Sigmoid colon (tissue), 6 donors: ENCODE measurements at regions not wholly inside any gene's neighbourhood (a gene's known extent, or its start where the extent isn't known, plus 50 kb on each side); places are given as distances from the start of the nearest gene placed in this dataset.

Source experiments
- DNase-seq: peaks from one replicate; pipeline ENCODE4 v3.0.0-alpha.2; 2019
- H3K27ac ChIP-seq, 4 donors: fragments of 200-600 bp; sonication (generic); one replicate each; pipeline ENCODE4 v1.5.1; 2016 to 2019; ENCODE audit warnings: mild to moderate bottlenecking in 1 of 4
- H3K27me3 ChIP-seq, 3 donors: fragments of 200-600 bp; sonication (generic); one replicate each; pipeline ENCODE4 v1.5.1; 2019; ENCODE audit warnings: mild to moderate bottlenecking in 1 of 3
- H3K36me3 ChIP-seq, 4 donors: fragments of 200-600 bp; sonication (generic); one replicate each; pipeline ENCODE4 v1.5.1; 2016 to 2019
- H3K4me1 ChIP-seq, 4 donors: fragments of 200-600 bp; sonication (generic); one replicate each; pipeline ENCODE4 v1.5.1; 2017 to 2019
- H3K4me3 ChIP-seq, 4 donors: fragments of 200-600 bp; sonication (generic); one replicate each; pipeline ENCODE4 v1.5.1; 2017 to 2019; ENCODE audit warnings: mild to moderate bottlenecking in 2 of 4, moderate library complexity in 1 of 4
- H3K9me3 ChIP-seq, 4 donors: fragments of 200-600 bp in 3 of 4; sonication (generic) in 3 of 4; one replicate each; pipeline versions ENCODE4 v1.5.1 to v1.6.1; 2013 to 2019
- EP300 ChIP-seq, 4 donors: sonication (generic); formaldehyde crosslinking; IDR thresholded peaks; one replicate each; pipeline ENCODE4 v1.6.1; 2017; ENCODE audit warnings: antibody characterized with exemption in 4 of 4
- POLR2A ChIP-seq, 2 donors: fragments of 450-650 bp; IDR thresholded peaks; one replicate each; pipeline ENCODE4 v1.6.1; 2016; ENCODE audit warnings: antibody characterized with exemption in 2 of 2, mild to moderate bottlenecking in 2 of 2, moderate library complexity in 2 of 2
- POLR2AphosphoS5 ChIP-seq, 4 donors: sonication (generic); formaldehyde crosslinking; IDR thresholded peaks; one replicate each; pipeline ENCODE4 v1.6.1; 2017; ENCODE audit warnings: antibody characterized with exemption in 4 of 4
- WGBS, 2 donors: extraction: QIAGEN DNeasy Blood & Tissue Kit; methylation state at CpG; one replicate each; pipeline ENCODE4 v1.1.7; 2013; 5-methylcytosine and 5-hydroxymethylcytosine counted together
- intact Hi-C: fragments of 100-400 bp; cut with DNase I; formaldehyde crosslinking; loops from one replicate; pipeline ENCODE4 v1.15.1; 2023
- TF ChIP-seq, protein P1 (sequence below), 4 experiments: fragments of 450-650 bp in 3 of 4; fragments of 200-600 bp in 1 of 4; IDR thresholded peaks; one replicate each; pipeline ENCODE4 v1.5.1; 2016 to 2019; ENCODE audit warnings: antibody characterized with exemption in 4 of 4, mild to moderate bottlenecking in 3 of 4, moderate library complexity in 2 of 4
- donor health status: healthy with polysubstance abuse.
- donor health status: healthy.

DNA sequence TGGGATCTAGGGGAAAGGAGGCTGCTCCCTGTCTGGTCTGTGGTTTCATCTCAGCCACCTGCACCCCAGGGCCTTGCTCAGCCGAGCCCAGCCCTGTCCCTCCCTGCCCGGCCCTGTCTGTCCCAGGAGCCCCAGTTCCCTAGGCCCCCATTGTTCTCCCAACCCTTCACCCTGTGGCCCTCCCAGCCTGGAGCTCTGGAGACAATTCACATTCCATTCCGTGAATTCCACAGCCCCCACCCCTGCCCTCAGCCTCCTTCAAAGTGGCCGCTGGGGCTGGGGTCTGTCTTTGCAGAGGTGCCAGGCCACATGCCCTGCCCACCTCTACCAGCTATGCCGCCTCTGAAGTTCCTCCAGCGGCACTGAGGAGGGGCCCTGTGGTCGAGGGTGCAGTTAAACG, 77.9 kb upstream of the WNT11 start:
- no peak for DNase-seq
- no peak overlapping the region for H3K4me3 ChIP-seq
- H3K27ac ChIP-seq, result no peak overlapping the region
- H3K36me3 ChIP-seq, result no peaks in the 10 kb centered on the region
- TF ChIP-seq EP300 (IDR thresholded peaks at IDR 0.05), result no peak
- TF ChIP-seq POLR2A (IDR thresholded peaks at IDR 0.05), result no peak
- TF ChIP-seq POLR2AphosphoS5 (IDR thresholded peaks at IDR 0.05), result no peak
- TF ChIP-seq, protein P1, sequence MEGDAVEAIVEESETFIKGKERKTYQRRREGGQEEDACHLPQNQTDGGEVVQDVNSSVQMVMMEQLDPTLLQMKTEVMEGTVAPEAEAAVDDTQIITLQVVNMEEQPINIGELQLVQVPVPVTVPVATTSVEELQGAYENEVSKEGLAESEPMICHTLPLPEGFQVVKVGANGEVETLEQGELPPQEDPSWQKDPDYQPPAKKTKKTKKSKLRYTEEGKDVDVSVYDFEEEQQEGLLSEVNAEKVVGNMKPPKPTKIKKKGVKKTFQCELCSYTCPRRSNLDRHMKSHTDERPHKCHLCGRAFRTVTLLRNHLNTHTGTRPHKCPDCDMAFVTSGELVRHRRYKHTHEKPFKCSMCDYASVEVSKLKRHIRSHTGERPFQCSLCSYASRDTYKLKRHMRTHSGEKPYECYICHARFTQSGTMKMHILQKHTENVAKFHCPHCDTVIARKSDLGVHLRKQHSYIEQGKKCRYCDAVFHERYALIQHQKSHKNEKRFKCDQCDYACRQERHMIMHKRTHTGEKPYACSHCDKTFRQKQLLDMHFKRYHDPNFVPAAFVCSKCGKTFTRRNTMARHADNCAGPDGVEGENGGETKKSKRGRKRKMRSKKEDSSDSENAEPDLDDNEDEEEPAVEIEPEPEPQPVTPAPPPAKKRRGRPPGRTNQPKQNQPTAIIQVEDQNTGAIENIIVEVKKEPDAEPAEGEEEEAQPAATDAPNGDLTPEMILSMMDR (IDR thresholded peaks at IDR 0.05), result no peak
- intact Hi-C loops, result no loop called here
- no peaks in the 10 kb centered on the region for H3K4me1 ChIP-seq
- H3K27me3 ChIP-seq, result no peaks in the 10 kb centered on the region
- WGBS, 2 donors, result 84 to 85% methylated on average over 8 of the region's 8 CpGs
- H3K9me3 ChIP-seq, result no peaks in the 10 kb centered on the region

DNA sequence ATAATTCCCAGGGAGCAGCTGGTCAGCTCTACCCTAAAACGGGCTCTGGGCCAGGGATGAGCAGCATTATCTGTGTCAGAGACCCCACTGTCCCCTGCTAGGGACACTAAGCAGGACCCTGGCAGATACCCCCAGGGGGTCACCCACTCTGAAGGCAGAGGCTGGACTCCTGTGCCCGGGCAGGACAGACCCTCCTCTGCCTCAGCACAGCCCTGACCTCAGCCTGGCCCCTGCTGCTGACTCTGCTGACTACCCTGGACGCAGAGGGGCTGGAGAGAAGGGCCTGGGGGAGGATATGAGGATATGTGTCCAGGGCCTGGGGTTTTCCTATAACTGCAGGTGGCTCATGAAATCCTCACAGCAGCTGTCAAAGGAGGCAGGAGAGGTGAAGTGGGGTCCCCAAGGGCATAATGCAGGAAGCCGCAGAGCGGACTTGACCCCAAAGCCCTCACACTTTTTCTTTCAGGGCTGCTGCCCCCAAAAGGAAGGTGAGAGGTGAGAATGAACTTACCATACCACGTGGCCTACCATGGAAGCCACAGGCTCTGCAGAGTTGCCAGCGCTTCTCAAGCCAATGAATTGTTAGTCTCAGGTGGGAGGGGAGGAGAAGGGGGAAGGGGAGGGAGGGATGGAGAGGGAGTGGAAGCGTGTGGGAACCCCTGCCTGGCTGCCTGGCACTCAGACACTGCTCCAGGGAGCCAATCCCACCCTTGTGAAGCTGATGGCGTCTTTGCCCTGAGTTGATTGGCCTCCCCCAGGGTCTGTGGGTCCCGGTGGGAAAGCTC, 76.7 kb upstream of the WNT11 start:
- no peaks in the 10 kb centered on the region for H3K4me1 ChIP-seq
- intact Hi-C loops, result no loop called here
- TF ChIP-seq POLR2AphosphoS5 (IDR thresholded peaks at IDR 0.05) (no peak), EP300 (IDR thresholded peaks at IDR 0.05) (no peak), POLR2A (IDR thresholded peaks at IDR 0.05) (no peak)
- no peak overlapping the region for H3K4me3 ChIP-seq
- no peaks in the 10 kb centered on the region for H3K36me3 ChIP-seq
- H3K27ac ChIP-seq, result no peak overlapping the region
- no peaks in the 10 kb centered on the region for H3K27me3 ChIP-seq
- H3K9me3 ChIP-seq, result no peaks in the 10 kb centered on the region
- no peak for DNase-seq
- 73 to 78% methylated on average over 10 of the region's 10 CpGs for WGBS, 2 donors

DNA sequence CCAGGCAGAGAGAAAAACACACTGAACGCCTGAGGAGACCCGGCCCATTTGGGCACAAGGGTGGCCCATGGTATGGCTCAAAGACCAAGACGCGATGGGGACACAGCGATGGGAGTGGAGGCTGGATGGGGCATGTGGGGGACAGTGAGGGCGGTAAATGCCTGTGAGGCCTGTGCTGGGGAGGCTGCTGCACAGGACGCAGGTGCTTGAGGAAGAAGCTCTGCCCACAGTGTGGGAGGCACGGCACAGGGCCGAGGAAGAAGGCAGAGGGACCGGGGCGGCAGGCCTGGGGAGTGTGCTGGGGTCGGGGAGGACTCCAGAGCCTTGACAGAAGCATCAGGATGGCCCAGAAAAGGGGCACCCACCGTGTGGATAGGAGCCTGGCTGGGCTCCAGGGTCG, 75.9 kb upstream of the WNT11 start:
- Histone ChIP-seq H3K27ac (no peak overlapping the region), H3K4me3 (no peak overlapping the region), H3K9me3 (no peaks in the 10 kb centered on the region), H3K36me3 (no peaks in the 10 kb centered on the region), H3K4me1 (no peaks in the 10 kb centered on the region), H3K27me3 (no peaks in the 10 kb centered on the region)
- WGBS, 2 donors, result 79 to 81% methylated on average over 14 of the region's 14 CpGs
- intact Hi-C loops, result no loop called here
- no peak for DNase-seq
- TF ChIP-seq, protein P1 (IDR thresholded peaks at IDR 0.05), result no peak
- TF ChIP-seq POLR2AphosphoS5 (IDR thresholded peaks at IDR 0.05) (no peak), EP300 (IDR thresholded peaks at IDR 0.05) (no peak), POLR2A (IDR thresholded peaks at IDR 0.05) (no peak)

DNA sequence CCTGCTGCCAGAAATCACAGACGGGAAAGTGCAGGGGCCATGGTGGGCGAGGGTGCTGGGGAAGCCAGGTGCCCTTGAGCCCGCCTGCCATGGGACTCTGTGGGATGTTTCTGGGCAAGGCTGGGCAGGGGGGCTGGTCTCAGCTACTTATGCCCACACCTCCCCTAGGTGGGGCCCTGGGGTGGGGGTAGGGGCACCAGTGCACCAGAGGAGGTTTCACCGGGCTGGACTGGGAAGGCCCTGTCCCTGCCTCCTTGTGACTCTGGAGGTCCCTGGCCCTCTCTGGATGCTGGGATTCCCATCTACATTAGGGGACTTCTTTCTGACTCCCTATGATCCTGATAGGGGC, 75.2 kb upstream of the WNT11 start:
- WGBS, 2 donors, result 89 to 95% methylated on average over 4 of the region's 4 CpGs
- Histone ChIP-seq H3K4me3 (no peak overlapping the region), H3K36me3 (no peaks in the 10 kb centered on the region), H3K9me3 (no peaks in the 10 kb centered on the region), H3K27me3 (no peaks in the 10 kb centered on the region), H3K27ac (no peak overlapping the region), H3K4me1 (no peaks in the 10 kb centered on the region)
- no peak for DNase-seq
- no peak for TF ChIP-seq POLR2AphosphoS5 (IDR thresholded peaks at IDR 0.05)
- no peak for TF ChIP-seq POLR2A (IDR thresholded peaks at IDR 0.05)
- TF ChIP-seq, protein P1 (IDR thresholded peaks at IDR 0.05), result no peak
- no peak for TF ChIP-seq EP300 (IDR thresholded peaks at IDR 0.05)
- intact Hi-C loops, result no loop called here

DNA sequence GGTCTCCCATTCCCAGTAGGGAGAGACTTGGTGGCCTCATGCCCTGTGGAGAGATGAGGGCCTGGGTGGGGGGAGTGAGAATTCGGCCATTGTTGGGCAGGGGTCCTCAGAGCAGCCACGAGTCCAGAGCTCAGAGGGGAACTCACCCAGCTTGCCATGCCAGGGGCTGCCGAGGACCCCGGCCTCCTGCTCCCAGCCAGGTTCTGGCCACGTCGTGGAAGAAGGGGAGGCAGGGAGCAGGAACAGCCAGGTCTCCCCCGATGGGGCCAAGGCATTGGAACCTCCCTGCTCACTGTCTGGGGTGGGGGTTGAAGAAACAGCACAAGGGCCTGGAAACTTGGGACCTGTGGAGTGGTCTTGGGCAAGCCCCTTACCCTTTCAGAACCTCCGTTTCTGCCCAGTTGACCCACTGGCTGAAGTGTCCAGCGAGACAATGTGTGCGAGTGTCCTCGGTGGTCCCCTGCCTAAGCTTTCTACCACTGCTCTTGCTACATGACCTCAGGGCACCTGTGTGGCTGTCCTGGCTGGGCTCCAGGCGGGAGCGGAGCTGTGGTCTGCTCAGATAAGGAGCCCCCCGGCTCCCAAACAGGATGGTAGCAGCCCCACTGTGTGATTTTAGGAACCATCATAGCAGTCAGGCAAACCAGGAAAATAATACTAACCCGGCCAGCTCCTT, 74.7 kb upstream of the WNT11 start:
- TF ChIP-seq EP300 (IDR thresholded peaks at IDR 0.05) (no peak), POLR2A (IDR thresholded peaks at IDR 0.05) (no peak), POLR2AphosphoS5 (IDR thresholded peaks at IDR 0.05) (no peak)
- TF ChIP-seq, protein P1 (IDR thresholded peaks at IDR 0.05), result no peak
- 87 to 90% methylated on average over 15 of the region's 15 CpGs for WGBS, 2 donors
- Histone ChIP-seq H3K36me3 (no peaks in the 10 kb centered on the region), H3K4me1 (no peaks in the 10 kb centered on the region), H3K27me3 (no peaks in the 10 kb centered on the region), H3K9me3 (no peaks in the 10 kb centered on the region), H3K27ac (no peak overlapping the region), H3K4me3 (no peak overlapping the region)
- intact Hi-C loops, result no loop called here
- DNase-seq, result no peak
